NCI-H2081 treated with DMSO at 0.1 percent for 48 hours (cell line): ENCODE measurements at regions not wholly inside any gene's neighbourhood (a gene's known extent, or its start where the extent isn't known, plus 50 kb on each side); places are given as distances from the start of the nearest gene placed in this dataset.
"Not testable (repeated sequence)": the region's sequence is repeated elsewhere in the genome, so short reads cannot be mapped to it uniquely, and the experiment has no call there.

ENCODE experiments used
- DNase-seq: peaks from one replicate; lab custom pipeline; 2025; lab: John Stamatoyannopoulos, UW

DNA sequence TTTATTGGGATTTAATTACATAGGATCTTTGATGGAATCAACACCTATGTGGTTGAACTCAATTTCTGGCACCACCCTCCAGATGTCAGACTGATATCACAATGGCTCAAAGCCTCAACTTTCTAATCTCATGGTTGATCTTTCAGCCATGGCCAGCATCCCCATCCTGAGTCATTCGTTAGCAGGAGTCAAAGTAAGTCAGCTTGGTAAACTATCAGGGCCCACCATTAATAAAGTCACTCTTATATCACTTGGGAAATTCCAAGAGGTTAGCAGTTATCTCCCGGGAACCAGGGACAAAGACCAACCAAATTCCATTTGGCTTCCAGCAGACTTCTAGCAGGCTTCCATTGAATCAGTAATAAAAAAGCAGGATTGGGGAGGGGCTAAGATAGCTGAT is 50.7 kb upstream of the TNFSF4 start:
- DNase-seq: no peak

DNA sequence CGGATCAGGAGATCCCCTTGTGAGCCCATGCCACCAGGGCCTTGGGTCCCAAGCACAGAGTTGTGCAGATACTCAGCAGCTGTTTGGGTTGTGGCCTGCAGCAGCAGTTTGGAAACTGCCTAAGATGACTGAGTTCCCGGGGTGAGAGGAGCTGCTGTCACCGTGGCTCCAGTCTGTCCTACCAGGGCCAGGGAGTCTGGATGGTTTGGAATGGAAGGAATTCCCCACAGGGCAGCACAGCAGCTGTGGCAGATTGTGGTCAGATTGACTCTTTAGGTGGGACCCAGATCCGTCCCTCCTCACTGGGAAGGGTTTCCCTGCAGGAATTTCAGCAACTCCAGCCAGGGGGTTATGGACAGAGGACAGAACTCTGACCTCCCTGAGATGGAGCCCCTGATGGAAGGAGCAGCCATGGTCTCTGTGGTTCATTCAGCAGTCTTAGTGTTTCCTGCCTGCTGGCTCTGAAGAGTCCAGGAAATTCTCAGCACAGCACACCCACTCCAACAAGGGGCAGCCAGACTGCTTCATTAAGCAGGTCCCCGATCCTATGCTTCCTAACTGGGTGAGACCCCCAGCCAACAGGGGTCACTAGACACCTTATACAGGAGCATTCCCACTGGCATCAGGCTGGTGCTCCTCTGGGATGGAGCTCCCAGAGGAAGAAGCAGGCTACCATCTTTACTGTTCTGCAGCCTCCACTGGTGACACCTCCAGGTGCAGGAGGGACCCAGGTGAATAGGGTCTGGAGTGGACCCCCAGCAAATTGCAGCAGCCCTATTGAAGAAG is 51.5 kb upstream of the TNFSF4 start:
- DNase-seq: no peak

DNA sequence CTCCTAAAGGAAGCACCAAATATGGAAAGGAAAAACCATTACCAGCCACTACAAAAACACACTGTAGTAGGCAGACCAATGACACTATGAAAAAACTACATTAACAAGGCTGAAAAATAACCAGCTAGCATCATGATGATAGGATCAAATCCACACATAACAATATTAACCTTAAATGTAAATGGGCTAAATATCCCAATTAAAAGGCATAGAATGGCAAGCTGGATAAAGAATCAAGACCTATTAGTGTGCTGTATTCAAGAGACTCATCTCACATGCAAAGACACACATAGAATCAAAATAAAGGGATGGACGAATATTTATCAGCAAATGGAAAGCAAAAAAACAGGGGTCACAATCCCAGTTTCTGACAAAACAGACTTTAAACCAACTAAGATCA is 53.2 kb upstream of the TNFSF4 start:
- not testable (repeated sequence) for DNase-seq

- no peak for DNase-seq
Observed at GRCh38 chr1:173266841-173267240, 59.7 kb upstream of the TNFSF4 start.

DNA sequence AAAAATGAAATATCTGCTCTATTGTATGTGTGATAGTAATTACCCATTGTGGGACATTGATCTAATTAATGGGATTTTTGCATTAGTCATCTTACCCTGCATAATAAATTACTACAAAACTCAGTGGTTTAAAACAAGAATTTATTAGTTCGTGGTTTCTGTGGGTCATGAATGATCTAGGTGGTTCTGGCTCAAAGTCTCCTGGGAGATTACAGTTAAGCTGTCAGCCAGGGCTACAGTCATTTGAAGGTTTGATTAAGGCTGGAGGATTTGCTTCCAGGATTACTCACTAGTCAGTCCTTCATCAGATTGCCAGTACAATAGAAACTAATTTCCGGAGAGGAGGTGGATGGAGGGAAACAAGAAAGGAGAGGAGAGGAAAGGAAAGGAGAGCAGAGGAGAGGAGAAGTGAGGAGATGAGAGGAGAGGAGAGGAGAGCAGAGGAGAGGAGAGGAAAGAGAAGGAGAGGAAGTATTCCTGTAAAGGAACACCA is 60.4 kb upstream of the TNFSF4 start:
- no peak for DNase-seq

- DNase-seq: no peak
Observed at GRCh38 chr1:173268261-173268660, 61.1 kb upstream of the TNFSF4 start.

- DNase-seq: no peak
Observed at GRCh38 chr1:173268786-173269277, 61.7 kb upstream of the TNFSF4 start.

DNA sequence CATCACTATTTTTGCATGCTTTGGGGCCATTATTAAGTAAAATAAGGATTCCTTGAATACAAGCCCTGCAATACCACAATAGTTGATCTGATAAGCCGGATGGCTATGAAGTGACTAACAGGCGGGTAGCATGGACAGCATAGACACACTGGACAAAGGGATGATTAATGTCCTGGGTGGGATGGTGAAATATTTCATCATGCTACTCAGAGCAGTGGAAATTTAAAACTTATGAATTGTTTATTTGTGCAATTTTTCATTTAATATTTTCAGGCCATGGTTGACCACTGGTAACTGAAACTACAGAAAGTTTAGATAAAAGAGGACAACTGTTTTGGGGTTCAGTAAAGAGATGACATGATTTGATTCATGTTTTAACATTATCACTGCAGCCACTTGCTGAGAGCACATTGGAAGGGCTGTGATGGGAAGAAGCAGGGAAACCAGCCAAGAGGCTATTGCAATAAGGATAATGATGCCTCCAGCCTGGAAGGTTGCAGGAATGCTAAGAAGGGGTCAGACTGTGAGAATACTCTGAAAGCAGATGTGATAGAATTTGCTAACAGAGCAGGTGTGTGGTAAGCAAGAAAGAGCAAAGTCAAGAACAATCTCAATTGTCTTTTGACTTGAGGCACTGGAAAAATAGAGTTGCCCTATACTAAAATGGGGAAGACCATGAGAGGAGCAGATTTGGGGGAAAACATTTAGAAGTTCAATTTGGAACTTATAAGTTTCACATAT is 62.5 kb upstream of the TNFSF4 start:
- no peak for DNase-seq

- DNase-seq: no peak
Observed at GRCh38 chr1:173270243-173270642, 63.1 kb upstream of the TNFSF4 start.

DNA sequence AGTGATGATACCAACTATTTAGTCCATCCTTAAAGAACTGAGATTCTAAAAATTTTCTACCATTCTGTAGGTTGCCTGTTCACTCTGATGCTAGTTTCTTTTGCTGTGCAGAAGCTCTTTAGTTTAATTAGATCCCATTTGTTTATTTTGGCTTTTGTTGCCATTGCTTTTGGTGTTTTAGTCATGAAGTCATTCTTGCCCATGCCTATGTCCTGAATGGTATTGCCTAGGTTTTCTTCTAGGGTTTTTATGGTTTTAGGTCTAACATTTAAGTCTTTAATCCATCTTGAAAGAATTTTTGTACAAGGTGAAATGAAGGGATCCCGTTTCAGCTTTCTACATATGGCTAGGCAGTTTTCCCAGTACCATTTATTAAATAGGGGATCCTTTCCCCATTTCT is 63.9 kb upstream of the TNFSF4 start:
- not testable (repeated sequence) for DNase-seq

DNA sequence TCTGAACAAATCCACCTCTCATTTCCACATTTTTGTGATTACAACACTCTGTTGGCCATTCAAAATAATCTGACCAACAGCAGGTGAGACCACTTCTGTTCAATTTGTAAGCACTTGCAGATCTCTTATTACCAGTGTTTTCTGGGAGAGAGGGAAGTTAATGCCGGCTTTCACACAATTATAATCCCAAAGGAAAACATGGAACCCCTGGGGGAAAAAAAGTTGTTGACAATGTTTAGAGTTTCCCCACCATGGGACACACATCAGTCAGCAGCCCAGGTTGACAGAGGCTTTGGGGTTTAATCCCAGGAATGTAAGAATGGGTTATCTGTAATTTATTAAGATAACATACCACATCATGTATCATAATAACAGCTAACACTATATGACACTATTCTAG is 68.4 kb upstream of the TNFSF4 start:
- no peak for DNase-seq

DNA sequence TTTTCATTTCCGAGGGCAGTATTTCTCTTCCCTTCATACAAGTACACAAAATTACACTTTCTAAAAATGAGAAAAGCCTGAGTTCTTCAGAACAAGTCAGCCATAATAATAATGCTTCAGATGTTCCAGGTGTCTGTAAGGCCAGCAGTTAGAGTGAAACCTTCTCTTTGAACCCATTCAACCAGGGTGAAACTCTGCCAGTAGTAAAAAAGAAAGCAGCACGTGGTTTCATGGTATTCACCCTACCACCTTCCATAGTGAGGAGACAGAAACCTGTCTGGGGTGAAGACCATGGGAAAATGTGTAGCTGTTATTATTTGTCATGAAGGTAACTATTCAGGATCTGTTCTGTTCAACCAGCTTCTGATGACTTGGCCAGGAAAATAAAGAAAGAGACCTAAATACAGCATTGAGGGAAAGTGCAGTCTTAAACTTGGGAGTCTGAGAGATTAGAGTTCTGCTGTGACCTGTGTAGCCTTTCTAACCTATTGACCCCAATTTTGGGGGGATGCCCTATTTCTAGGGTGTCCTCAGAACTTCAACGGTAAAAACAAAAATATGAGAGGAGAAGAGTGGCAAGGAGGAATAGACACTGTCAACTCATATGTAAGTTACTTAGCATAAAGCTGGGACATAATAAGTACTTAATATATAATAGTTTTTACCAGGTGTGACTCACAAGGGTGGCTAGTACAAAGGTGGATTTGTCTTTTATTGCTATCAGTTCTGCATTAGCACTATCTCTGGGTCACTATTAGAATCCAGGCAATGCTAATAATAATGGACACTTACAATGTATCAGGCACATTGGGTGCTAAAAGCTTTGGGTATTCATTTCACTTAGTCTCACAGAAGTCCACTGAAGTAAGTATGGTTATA is 70.0 kb upstream of the TNFSF4 start:
- DNase-seq: no peak

- no peak for DNase-seq
Observed at GRCh38 chr1:173280899-173281660, 73.9 kb upstream of the TNFSF4 start.

- no peak for DNase-seq
Observed at GRCh38 chr1:173285048-173285447, 77.9 kb upstream of the TNFSF4 start.

DNA sequence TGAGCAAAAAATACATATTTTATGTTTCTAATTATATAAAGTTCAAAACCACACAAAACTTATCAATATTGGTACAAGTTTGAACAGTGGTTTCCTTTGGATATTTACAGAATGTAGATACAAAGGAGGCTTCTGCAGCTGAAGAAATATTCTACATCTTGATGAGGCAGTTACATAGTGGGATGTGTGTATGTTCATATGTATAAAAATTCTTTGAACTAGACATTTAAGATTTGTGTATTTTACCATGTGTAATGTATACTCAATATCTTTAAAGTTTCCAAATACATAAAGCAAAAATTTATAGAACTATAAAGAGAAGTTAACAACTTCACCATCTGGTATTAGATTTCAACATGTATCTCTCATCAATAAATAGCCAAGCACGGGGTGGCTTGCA is 80.7 kb upstream of the TNFSF4 start:
- no peak for DNase-seq

- no peak for DNase-seq
Observed at GRCh38 chr1:173293756-173294155, 86.6 kb upstream of the TNFSF4 start.

- no peak for DNase-seq
Observed at GRCh38 chr1:173294843-173295242, 87.7 kb upstream of the TNFSF4 start.

DNA sequence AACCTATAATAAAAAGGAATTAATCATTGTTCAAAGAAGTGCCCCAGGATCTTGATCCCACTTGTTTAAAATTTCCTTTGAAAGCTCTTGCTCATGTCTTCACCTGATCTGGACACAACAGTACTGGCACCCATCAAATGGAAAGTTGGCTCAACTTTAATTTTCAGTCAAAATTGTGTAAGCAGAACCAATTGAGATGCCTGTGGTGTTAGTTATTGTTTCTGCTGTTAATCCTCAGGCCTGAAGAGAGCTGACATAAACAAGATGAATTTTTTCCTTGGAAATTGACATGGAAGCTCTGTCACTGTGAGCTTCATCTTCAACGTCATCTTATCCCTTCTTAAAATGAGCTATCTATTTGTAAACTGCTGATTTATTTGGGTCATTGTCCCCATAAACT is 88.3 kb upstream of the TNFSF4 start:
- DNase-seq: no peak

DNA sequence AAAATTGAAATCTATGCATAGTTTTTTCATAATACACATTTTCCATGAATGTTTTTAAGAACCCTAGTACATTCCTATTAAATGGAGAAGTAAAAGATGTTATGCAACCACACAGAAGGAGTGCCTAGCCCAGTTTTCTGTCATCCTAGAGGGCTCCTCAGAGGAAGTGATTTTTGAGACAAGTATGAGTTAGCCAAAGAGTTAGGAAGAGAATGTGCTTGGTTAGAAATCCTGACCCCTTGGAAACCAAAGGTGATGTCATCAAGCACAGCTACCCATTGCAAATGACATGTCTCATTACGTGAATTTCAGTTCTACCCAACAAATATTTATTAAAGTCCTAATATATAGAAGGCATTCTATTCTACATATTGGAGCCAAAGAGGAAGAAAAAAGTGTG is 88.9 kb upstream of the TNFSF4 start:
- DNase-seq: no peak

- no peak for DNase-seq
Observed at GRCh38 chr1:173297798-173298391, 90.8 kb upstream of the TNFSF4 start.
